Erythroblast (primary cell): ENCODE measurements at regions not wholly inside any gene's neighbourhood (a gene's known extent, or its start where the extent isn't known, plus 50 kb on each side); places are given as distances from the start of the nearest gene placed in this dataset.

Experiments
- GATA1 ChIP-seq: IDR thresholded peaks from 2 replicates; pipeline ENCODE4 v1.6.1; 2011; ENCODE audit warnings: low read depth, mild to moderate bottlenecking, control low read depth, low read length, moderate library complexity
- POLR2A ChIP-seq: IDR thresholded peaks from 2 replicates; pipeline ENCODE4 v1.6.1; 2011; ENCODE audit warnings: mild to moderate bottlenecking, low read length

DNA sequence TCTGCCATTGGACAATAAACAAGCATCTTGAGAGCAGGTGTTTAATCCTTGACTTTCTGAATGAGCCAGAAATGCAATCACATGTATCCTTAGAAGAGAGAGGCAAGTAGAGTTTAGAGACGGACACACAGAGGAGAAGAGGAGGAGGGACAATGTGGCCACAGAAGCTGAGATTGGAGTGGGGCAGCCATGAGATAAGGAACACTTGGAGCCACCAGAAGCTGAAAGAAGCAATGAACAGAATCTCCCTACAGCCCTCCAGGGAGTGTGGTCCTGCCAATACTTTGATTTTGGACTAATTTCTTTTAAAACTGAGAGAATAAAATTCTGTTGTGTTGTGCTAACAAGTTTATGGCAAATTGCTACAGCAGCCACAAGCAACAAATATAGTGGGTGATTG is 141.0 kb downstream of the ATP6V1G3 start:
- TF ChIP-seq POLR2A (no peak), GATA1 (no peak)
